Hypothalamus (tissue), 51 donors: ENCODE measurements at regions not wholly inside any gene's neighbourhood (a gene's known extent, or its start where the extent isn't known, plus 50 kb on each side); places are given as distances from the start of the nearest gene placed in this dataset.
"Not testable (repeated sequence)": the region's sequence is repeated elsewhere in the genome, so short reads cannot be mapped to it uniquely, and the experiment has no call there.

Experiments
- DNase-seq, 51 donors: peaks; one replicate each; lab custom pipeline; 2025; lab: John Stamatoyannopoulos, UW

DNA sequence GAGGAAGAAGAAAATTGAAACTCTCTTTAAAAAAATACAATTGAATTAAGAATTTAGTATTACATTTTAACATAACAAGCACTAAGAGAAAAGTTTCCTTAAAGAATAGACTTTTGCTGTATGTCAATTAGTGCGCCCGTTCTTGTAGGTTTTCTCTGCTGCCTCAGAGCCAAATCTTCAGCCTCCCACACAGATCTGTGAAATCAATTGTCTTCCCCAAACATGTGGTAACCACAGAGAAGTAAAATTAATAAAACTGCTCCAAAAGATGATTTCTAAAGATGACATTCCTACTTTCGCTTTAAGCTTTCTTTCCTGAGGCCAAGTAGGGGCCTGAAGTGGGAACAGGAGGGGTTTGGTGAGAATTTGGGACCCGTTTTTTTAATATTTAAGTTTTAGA, 113.2 kb upstream of the ADO start:
- DNase-seq, result peak in 1 of 51 donors; percentile 8

DNA sequence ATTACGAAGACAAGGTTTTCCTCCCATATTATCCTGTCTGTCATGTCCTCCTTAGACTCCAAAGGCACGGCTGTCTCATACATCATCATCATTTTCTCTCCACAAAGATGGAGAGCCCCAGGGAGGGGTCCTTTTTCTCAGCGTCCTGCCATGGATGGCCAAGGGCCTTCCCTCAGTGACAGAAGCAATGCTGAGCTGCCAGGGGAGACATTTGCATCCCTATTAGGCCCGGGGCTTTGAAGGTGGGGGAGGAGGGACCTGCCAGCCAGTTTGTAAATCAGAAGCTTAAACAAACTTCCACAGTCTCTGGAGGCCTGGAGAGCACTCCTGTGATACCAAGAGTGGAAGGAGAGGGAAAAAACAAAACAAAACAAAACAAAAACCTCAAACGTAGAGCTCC, 112.4 kb upstream of the ADO start:
- DNase-seq, result no peak

DNA sequence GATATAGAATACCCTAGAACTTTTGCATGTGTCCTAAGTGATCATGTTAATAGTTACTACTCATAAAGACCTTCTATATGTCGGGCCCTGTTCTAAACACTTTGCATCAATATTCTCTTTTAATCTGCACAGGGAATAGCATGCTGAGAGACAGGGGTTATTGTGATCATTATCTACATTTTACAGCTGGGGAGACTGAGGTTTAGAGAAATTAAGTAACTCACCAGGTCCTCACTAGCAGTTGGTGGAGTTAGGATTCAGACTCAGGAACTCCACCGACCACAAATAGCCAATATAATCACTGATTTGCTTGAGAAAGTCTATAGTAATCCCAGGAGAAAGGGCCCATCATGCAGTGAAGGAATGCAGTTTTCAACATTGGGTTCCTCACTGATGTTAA, 111.2 kb upstream of the ADO start:
- DNase-seq, result no peak

DNA sequence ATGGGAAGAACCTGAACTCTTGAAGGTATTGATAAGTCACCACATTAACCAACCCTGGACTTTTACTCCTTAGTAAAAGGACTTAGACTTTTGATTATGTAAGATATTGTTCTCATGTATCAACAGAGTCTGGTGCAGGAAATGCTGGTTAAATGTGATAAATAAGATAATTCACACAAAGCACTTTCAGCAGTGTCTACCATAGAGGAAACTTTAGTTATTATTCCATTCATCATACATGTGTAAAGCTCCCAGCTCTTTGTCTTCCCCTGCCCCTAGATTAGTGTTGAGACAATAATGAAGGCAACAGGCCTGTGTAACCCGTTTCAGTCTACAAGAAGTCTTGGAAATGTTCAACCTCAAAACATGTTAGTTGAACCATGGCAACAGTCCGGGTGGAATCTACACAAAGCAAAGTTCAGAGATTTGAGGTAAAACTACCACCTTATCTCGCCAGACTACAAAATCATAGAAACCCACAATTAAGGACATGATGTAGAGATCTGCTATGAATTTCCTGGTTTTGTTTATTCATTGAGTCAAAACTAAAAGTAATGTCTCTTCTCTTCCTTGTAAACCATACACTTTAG, 109.9 kb upstream of the ADO start:
- DNase-seq, result no peak

DNA sequence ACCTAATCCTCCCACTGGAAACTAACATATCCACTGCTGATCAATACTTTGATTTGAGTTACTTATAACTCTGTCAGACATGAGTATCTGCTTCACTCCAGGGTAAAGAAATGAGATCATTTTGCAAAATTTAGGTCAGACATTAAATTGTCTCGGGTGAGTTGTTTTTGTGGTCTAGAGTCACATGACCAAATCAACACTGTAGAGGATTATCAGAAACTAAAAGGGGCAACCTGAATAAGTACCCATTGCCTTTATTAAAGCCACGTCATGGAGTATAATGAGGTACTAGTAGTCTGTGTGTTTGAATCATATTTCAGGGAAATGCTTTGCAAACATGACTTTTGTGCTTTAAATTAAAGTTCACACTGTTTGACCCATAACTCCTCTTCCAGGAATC, 107.7 kb upstream of the ADO start:
- DNase-seq, result no peak

DNA sequence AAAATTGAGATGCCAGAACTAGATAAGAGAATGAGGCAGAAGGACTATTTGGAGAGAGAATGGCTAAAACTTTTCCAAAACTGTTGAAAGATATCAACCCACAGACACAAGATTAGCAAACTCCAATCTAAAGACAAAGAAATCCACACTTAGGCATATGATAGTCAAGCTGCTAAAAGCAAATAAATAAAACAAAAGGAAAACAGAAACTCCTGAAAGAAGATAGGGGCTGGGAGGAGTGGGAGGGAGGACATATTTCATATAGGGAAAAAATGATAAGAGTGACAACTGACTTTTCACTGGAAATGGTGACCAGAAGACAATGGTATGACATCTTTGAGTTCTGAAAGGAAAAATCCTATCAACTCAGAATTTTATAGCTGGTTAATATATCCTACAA, 105.4 kb upstream of the ADO start:
- DNase-seq, result no peak

DNA sequence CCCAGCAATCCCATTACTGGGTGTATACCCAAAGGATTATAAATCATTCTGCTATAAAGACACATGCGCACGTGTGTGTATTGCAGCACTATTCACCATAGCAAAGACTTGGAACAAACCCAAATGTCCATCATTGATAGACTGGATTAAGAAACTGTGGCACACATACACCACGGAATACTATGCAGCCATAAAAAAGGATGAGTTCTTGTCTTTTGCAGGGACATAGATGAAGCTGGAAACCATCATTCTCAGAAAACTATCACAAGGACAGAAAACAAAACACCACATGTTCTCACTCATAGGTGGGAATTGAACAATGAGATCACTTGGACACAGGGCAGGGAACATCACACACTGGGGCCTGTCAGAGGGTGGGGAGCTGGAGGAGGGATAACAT, 100.4 kb upstream of the ADO start:
- not testable (repeated sequence) for DNase-seq

DNA sequence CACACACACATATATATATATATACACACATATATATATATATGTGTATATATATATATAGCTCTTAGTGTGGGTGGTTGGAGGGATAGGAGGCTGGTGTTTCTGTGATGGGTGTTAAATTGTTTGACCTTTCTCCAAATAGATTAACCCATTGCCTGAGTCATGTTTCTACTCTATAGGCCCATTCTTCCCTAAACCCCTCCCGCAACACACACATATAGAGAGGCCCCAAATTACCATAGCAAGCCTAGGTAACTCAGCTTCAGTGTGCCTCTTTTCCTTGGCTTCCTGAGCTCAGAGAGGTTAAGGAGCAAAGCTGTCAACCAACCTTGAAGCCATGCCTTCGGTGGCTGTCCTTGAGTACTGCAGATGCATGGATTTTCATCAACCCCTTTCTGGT, 98.7 kb upstream of the ADO start:
- DNase-seq, result no peak

DNA sequence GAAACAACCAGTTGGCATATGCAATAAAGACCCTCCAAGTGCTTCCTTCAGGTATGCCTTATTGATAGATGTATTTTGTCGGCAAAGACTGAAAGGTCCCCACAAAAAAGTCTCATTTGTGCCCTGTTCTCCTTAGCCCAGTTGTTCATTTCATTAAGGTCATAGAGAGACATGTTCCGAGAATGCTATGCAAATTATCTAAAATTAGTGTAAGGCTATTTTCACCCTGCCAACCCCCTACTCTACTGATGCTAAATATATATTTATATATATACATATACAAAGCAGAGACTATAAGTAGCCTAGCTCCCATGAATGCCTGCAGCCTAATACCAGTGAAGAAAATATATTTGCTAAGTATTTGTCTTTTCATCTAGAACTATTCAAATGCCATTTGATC, 96.7 kb upstream of the ADO start:
- DNase-seq, result no peak

DNA sequence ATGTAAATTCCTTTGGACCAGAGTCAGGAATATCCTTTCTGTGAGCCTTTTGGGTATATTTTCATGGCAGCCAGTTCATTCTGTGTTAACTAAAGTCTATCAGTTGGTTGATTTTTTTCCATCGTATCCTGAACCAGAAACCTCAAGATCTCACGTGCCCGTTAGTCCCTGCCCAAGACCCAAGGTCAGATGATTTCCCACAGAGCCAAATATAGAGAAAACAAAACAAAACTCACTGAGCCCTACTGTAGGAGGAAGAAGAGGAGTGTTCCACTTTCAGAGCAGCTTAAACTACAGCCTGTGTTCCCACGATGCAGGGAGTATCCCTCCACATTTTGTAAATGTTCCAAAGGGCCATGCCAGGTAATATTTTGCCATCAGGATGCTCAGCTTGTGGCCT, 96.0 kb upstream of the ADO start:
- DNase-seq, result no peak

DNA sequence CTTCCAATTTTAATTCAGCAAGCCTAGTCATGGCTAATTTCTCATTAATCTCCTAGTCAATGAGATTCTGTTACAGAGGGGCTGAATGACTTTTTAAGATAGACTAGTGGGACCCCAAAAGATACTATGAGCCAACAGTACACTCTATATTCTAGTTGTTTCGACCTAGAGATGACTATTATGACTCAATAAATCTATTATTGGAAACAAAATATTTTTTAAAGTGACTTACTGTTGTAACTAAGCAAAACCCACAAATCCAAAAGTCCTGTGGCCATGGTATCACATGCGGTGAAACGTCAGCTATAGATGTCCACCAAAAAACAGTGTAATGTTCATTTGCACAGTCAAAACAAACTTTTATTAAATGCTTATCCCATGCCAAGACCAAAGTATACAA, 95.3 kb upstream of the ADO start:
- DNase-seq, result no peak

DNA sequence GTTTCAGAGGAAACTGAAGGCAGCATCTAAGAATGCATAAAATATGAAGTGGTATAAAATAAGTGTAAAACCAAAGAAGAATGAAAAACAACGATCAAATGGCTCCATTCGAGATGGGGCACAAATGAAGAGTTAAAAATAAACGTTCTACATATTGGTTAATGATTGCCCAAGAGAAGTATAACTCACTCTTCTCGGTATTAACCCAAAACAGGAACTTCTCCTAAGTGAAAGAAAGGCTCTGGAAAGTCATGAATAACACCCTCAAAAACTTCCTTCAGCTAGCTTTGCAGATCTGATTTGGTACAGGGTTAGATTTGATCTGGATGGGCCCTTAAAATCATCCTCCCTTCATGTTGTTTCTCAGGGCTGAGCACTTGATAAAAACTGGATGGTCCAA, 94.3 kb upstream of the ADO start:
- no peak for DNase-seq

DNA sequence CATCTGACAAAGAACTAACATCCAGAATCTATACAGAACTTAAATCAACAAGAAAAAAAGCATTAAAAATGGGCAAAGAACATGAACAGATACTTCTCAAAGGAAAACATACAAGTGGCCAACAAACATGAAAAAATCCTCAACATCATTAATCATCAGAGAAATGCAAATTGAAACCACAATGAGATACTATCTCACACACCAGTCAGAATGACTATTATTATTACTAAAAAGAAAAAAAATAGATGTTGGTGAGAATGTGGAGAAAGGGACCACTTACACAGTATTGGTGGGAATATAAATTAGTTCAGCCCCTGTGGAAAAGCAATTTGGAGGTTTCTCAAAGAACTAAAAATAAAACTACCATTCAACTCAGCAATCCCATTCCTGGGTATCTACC, 89.1 kb upstream of the ADO start:
- DNase-seq, result no peak

DNA sequence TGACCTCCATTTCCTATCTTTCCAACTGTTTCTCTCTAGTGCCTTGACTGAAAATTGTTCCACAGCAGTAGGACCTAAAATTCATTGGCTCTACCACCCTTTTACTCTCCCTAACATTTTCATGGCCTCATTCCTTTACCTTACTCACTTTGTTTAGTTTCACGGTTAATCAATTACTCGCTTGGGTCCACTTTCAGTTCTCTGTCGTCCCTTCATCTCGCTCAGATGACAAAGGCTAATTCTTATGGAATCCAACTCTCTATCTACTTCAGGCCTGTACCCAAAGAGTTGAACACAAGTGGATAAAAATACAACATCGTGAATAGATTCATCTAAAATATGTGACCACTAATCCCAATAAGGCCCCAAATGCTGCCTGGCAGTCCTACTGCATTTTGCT, 85.9 kb upstream of the ADO start:
- DNase-seq, result no peak

DNA sequence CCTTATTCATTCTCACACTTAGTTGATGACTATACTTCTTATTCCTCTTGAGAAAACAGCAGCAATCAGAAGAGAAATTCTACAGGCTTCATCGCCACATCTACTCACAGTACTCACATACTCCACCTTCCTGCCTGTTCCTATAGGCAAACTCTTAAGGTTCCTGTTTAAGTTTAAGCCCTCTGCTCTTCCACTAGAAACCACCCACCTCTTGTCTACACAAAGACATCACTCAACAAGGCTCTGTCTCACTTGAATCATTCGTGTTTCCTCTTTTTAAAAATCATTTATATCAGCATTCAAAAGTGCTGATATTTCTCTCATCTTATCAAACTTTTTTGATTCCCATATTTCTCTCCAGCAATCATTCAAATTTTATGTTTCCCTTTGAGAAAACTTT, 85.5 kb upstream of the ADO start:
- no peak for DNase-seq

DNA sequence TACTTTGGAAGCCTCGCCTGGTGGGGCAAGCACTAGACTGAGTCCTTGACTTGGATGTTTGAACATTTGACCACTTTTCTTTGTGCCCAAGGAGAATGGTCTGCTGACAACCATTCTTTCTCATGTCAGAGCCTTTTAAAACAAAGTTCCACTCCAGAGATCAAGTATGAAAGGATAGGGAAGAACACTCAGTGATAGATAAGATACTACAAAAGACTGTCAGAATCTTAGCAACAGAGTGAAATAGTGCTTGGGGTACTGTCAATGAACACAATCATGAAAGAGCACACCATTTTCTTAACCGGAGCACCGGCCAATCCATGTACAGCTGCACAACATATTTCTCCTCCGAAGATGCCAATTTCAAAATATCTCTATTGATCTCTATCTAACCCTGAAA, 82.8 kb upstream of the ADO start:
- no peak for DNase-seq

DNA sequence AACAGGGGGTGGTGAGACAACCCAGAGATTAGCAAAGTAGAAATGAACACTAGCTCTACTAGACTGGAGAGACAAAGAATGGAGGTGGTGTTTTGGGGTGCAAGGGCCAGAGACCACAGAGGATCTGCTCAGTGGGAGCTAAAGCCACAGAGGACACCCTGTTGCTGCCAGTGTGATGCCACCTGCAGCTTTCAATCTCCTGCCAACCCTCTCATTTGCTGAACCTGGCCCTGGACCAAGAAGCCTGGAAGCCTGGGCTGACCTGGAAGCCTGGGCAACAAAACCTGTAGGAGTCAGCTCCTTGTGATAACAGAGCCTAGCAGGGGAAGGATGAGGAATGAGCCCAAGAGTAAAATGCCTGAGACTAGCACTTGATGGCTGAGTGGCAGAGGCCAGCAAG, 81.1 kb upstream of the ADO start:
- no peak for DNase-seq

DNA sequence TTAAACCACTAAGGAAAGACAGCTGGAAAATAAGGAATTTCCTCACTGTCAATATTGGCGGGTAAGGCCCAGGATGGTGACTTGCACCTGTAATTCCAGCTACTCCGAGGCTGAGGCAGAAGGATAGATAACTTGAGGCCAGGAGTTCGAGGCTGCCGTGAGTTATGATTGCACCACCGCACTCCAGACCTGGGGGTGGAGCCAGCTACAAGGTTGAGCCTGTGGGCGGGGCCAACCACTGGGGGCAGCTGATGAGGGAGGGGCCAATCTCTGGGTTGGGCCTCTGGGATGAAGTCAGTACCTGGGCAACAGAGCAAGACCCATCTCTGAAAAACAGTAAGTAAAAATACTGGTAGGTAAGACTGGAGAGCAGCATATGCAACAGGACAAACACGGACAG, 80.1 kb upstream of the ADO start:
- DNase-seq, result no peak

DNA sequence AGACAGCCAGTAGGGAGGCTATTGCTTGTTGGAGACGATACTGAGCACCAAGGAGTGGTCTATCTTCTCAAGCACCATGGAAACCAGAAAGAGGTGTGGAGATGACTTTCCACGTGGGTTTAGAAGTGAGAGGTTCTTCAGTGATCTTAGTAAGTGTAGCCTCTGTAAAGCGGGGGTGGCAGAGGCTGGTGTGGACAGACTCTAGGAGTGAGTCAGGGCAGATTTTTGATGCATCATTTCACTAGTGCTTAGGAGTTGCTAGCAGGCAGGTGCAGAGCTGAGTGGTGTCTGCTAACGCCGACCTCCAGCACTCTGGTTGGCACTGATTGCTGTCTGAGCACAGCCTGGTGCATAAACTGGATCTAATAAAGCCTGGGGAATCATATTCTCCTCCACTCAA, 78.4 kb upstream of the ADO start:
- DNase-seq, result peak in 1 of 51 donors; percentile 26

DNA sequence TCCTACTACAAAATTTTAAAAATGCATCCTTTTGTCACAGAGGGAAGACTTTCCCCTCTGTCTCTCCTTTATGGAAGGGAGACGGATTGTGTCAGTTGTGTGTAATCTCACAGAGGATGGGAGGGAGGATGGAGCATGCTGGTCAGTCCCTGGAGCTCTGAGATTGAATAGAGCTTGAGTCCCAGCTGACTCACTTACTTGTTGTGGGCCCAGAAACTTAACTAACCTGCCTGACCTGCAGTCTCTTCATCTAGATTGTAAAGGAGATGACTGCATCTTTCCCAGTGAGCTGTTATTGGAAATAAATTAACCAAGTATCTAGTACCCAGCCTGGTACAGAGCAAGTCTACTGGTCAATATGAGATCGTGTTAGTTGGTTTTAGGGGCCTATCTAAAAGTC, 77.9 kb upstream of the ADO start:
- no peak for DNase-seq

DNA sequence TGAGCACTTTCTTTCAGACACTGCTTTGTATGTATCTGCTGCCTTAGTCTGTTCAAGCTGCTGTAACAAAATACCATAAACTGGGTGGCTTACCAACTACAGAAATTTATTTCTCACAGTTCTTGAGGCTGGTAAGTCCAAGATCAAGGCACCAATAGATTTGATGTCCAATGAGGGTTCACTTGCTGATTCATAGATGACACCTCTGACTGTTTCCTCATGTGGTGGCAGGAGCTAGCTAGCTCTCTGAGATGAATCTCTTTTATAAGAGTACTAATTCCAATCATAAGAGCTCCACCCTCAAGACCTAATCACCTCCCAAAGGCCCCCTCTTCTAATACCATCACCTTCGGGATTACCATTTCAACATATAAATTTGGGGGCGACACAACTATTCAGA, 76.6 kb upstream of the ADO start:
- DNase-seq, result no peak

DNA sequence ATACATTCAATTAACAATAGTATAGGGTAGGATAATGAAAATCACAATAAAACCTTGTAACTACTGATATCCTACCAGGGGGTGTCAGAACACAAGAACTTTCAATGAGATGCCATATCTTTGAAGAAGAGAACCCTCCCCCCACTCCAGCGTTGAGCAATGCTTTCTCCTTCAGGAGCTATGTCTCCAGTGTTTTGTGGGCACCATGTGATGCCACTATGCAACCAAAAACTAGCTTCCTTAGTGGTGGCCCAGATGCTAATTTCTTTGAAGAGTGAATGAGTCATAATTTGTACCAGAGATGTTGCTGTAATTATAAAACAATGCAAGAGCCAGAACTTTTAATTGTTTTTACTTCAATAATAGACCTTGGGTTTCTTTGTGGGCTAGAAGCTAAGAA, 76.0 kb upstream of the ADO start:
- DNase-seq, result no peak

DNA sequence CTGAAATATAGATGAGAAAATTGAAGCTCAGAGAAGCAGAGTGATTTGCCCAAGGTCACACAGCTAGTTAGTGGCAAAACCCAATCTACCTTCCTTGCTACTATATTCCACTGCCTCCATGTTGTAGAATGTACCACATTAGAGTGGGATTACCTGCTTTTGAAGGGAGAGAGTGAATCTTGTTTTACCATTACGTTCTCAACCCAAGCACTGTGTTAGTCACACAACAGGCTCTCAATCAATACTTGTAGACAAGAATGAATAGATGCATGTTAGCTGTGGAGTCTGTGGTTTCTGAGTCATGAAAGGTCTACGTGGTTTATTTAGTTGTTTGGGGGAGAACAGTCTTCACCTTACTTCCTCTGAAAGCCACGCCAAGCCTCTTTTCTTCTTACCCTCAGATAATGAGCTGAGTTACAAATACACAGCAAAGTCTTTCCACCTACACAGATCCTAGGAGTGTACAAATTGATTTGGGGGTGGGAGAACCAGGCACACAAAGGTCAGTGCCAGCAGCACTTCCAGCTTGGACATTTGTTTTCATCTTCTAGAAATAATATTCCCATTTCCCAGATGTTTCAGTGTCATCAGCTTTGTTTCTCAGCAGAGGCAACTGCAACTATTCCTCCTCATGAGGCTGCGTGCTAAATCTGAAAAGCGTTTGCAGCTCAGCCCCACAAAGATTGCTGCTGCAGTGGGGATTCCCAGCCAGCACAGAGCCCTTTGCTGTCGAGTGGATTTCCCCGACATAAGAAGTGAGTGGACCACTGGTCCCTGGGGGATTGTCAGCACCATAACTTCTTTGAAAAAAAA, 71.5 kb upstream of the ADO start:
- no peak for DNase-seq
